BLaER1 (cell line): ENCODE measurements at regions not wholly inside any gene's neighbourhood (a gene's known extent, or its start where the extent isn't known, plus 50 kb on each side); places are given as distances from the start of the nearest gene placed in this dataset.

Source experiments
- H3K27ac ChIP-seq: shearing (Covaris generic); formaldehyde crosslinking; 2 replicates; pipeline ENCODE4 v1.8.1; 2022
- H3K27me3 ChIP-seq: shearing (Covaris generic); formaldehyde crosslinking; 2 replicates; pipeline ENCODE4 v1.8.1; 2022
- H3K36me3 ChIP-seq: shearing (Covaris generic); formaldehyde crosslinking; 2 replicates; pipeline ENCODE4 v1.8.1; 2022
- H3K4me1 ChIP-seq: shearing (Covaris generic); formaldehyde crosslinking; 2 replicates; pipeline ENCODE4 v1.8.1; 2022
- H3K4me2 ChIP-seq: shearing (Covaris generic); formaldehyde crosslinking; 2 replicates; pipeline ENCODE4 v1.8.1; 2022
- H3K4me3 ChIP-seq: shearing (Covaris generic); formaldehyde crosslinking; 2 replicates; pipeline ENCODE4 v1.8.1; 2022
- H3K9ac ChIP-seq: shearing (Covaris generic); formaldehyde crosslinking; 2 replicates; pipeline ENCODE4 v1.8.1; 2022
- H3K9me3 ChIP-seq: shearing (Covaris generic); formaldehyde crosslinking; 2 replicates; pipeline ENCODE4 v1.8.1; 2022
- H4K20me1 ChIP-seq: shearing (Covaris generic); formaldehyde crosslinking; 2 replicates; pipeline ENCODE4 v1.8.1; 2022
- Cebpa-rat ChIP-seq: shearing (Covaris generic); IDR thresholded peaks from 2 replicates; pipeline ENCODE4 v1.8.1; 2022

GRCh38 chr6:156169371-156169770 lies 607.8 kb upstream of the ARID1B start:
- TF ChIP-seq Cebpa-rat, result no peak

GRCh38 chr6:156167625-156168071 lies 609.5 kb upstream of the ARID1B start:
- H4K20me1 ChIP-seq, result no peaks in the 10 kb centered on the region
- no peaks in the 10 kb centered on the region for H3K36me3 ChIP-seq
- H3K9me3 ChIP-seq, result no peaks in the 10 kb centered on the region
- H3K4me2 ChIP-seq, result peak overlapping the region; percentile 62
- peaks cover 56% of the 10 kb centered on the region for H3K4me1 ChIP-seq
- no peaks in the 10 kb centered on the region for H3K27me3 ChIP-seq
- peak overlapping the region; percentile 69 for H3K9ac ChIP-seq
- TF ChIP-seq Cebpa-rat, result no peak
- H3K27ac ChIP-seq, result peak overlapping the region; percentile 84
- H3K4me3 ChIP-seq, result no peak overlapping the region; the same call in 1 of the 2 replicates

More at GRCh38 chr6:156169371-156169770, 607.8 kb upstream of the ARID1B start:
- Histone ChIP-seq H3K4me3 (no peak overlapping the region), H3K4me1 (peaks cover 38% of the 10 kb centered on the region), H3K4me2 (no peak overlapping the region), H4K20me1 (no peaks in the 10 kb centered on the region), H3K9ac (no peak overlapping the region), H3K27me3 (no peaks in the 10 kb centered on the region), H3K27ac (no peak overlapping the region), H3K9me3 (no peaks in the 10 kb centered on the region), H3K36me3 (no peaks in the 10 kb centered on the region)

- Histone ChIP-seq H3K27me3 (no peaks in the 10 kb centered on the region), H3K9me3 (no peaks in the 10 kb centered on the region), H3K27ac (peak overlapping the region; percentile 84), H3K4me2 (peak overlapping the region; percentile 62), H3K36me3 (no peaks in the 10 kb centered on the region), H4K20me1 (no peaks in the 10 kb centered on the region), H3K4me1 (peaks cover 61% of the 10 kb centered on the region), H3K9ac (peak overlapping the region; percentile 69; the same call in 1 of the 2 replicates), H3K4me3 (no peak overlapping the region; the same call in 1 of the 2 replicates)
- no peak for TF ChIP-seq Cebpa-rat
Observed at GRCh38 chr6:156167016-156167624, 610.1 kb upstream of the ARID1B start.

- Histone ChIP-seq H3K4me1 (peaks cover 71% of the 10 kb centered on the region), H3K4me2 (peak overlapping the region; percentile 57; the same call in 1 of the 2 replicates)
Observed at GRCh38 chr6:156166093-156166492, 611.1 kb upstream of the ARID1B start.

GRCh38 chr6:156164701-156165452 lies 612.3 kb upstream of the ARID1B start:
- H3K4me3 ChIP-seq, result no peak overlapping the region
- no peak overlapping the region for H3K9ac ChIP-seq
- no peak for TF ChIP-seq Cebpa-rat
- no peaks in the 10 kb centered on the region for H3K9me3 ChIP-seq
- peak overlapping the region; percentile 57 for H3K4me2 ChIP-seq
- H4K20me1 ChIP-seq, result no peaks in the 10 kb centered on the region
- peaks cover 77% of the 10 kb centered on the region for H3K4me1 ChIP-seq
- peak overlapping the region; percentile 57 for H3K27ac ChIP-seq
- no peaks in the 10 kb centered on the region for H3K27me3 ChIP-seq
- H3K36me3 ChIP-seq, result no peaks in the 10 kb centered on the region

More at GRCh38 chr6:156166093-156166492, 611.1 kb upstream of the ARID1B start:
- Histone ChIP-seq H3K36me3 (no peaks in the 10 kb centered on the region), H3K27me3 (no peaks in the 10 kb centered on the region), H3K9me3 (no peaks in the 10 kb centered on the region), H3K27ac (no peak overlapping the region), H4K20me1 (no peaks in the 10 kb centered on the region), H3K4me3 (no peak overlapping the region), H3K9ac (no peak overlapping the region)
- TF ChIP-seq Cebpa-rat, result no peak

GRCh38 chr6:156163311-156163710 lies 613.9 kb upstream of the ARID1B start:
- Histone ChIP-seq H3K36me3 (no peaks in the 10 kb centered on the region), H3K27ac (peak overlapping the region; percentile 12; the same call in 1 of the 2 replicates), H3K4me1 (peaks cover 85% of the 10 kb centered on the region), H4K20me1 (no peaks in the 10 kb centered on the region), H3K4me3 (no peak overlapping the region), H3K9ac (no peak overlapping the region), H3K9me3 (no peaks in the 10 kb centered on the region), H3K27me3 (no peaks in the 10 kb centered on the region), H3K4me2 (peak overlapping the region; percentile 57)
- no peak for TF ChIP-seq Cebpa-rat

- TF ChIP-seq Cebpa-rat, result no peak
- H3K4me2 ChIP-seq, result peak overlapping the region; percentile 57
- H3K4me3 ChIP-seq, result no peak overlapping the region
- no peaks in the 10 kb centered on the region for H3K27me3 ChIP-seq
- peaks cover 75% of the 10 kb centered on the region for H3K4me1 ChIP-seq
- H3K9me3 ChIP-seq, result no peaks in the 10 kb centered on the region
- H3K9ac ChIP-seq, result no peak overlapping the region
- H3K27ac ChIP-seq, result no peak overlapping the region
- no peaks in the 10 kb centered on the region for H3K36me3 ChIP-seq
- H4K20me1 ChIP-seq, result no peaks in the 10 kb centered on the region
Observed at GRCh38 chr6:156161471-156161870, 615.7 kb upstream of the ARID1B start.

- H3K4me3 ChIP-seq, result no peak overlapping the region
- H3K9ac ChIP-seq, result no peak overlapping the region
- H3K4me2 ChIP-seq, result no peak overlapping the region
- no peak for TF ChIP-seq Cebpa-rat
- H3K27me3 ChIP-seq, result no peaks in the 10 kb centered on the region
- H4K20me1 ChIP-seq, result no peaks in the 10 kb centered on the region
- peaks cover 75% of the 10 kb centered on the region for H3K4me1 ChIP-seq
- H3K9me3 ChIP-seq, result no peaks in the 10 kb centered on the region
- H3K27ac ChIP-seq, result no peak overlapping the region
- H3K36me3 ChIP-seq, result no peaks in the 10 kb centered on the region
Observed at GRCh38 chr6:156160795-156161165, 616.4 kb upstream of the ARID1B start.

GRCh38 chr6:156160007-156160794 lies 617.0 kb upstream of the ARID1B start:
- no peaks in the 10 kb centered on the region for H3K36me3 ChIP-seq
- H3K27ac ChIP-seq, result no peak overlapping the region
- no peak overlapping the region for H3K4me3 ChIP-seq
- no peak overlapping the region for H3K4me2 ChIP-seq
- no peak overlapping the region for H3K9ac ChIP-seq
- no peak for TF ChIP-seq Cebpa-rat
- H3K27me3 ChIP-seq, result no peaks in the 10 kb centered on the region
- peaks cover 75% of the 10 kb centered on the region for H3K4me1 ChIP-seq
- H3K9me3 ChIP-seq, result no peaks in the 10 kb centered on the region
- H4K20me1 ChIP-seq, result no peaks in the 10 kb centered on the region
